ENCODE measurements at regions not wholly inside any gene's neighbourhood (a gene's known extent, or its start where the extent isn't known, plus 50 kb on each side); places are given as distances from the start of the nearest gene placed in this dataset.

DNA sequence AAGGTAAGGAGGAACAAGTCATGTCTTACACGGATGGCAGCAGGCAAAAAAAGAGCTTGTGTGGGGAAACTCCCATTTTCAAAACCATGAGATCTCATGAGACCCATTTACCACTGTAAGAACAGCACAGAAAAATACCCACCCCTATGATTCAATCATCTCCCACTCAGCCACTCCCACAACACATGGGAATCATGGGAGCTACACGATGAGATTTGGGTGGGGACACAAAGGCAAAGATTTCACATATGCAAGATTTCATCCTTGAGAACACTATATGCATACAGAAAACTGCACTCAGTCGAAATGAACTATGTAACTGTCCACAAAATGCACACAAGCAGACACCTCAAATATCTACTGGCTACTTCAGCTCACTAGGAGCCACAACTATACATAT is 480.6 kb upstream of the BTBD3 start:
- ATAC-seq, result no peak
- 72 to 80% methylated on average over 2 to 3 of the region's 3 CpGs for WGBS, 2 donors (ENCODE audit: low coverage in 1 of 2)
- Histone ChIP-seq H3K36me3 (no peaks in the 10 kb centered on the region), H3K9me3 (peaks cover 0 to 5% (median 0%) of the 10 kb centered on the region in 3 donors), H3K4me1 (no peaks in the 10 kb centered on the region), H3K27ac (no peak overlapping the region), H3K27me3 (no peaks in the 10 kb centered on the region), H3K4me3 (no peak overlapping the region)
- TF ChIP-seq POLR2AphosphoS5 (IDR thresholded peaks at IDR 0.05) (no peak), EP300 (IDR thresholded peaks at IDR 0.05) (no peak), POLR2A (IDR thresholded peaks at IDR 0.05) (no peak)
- TF ChIP-seq, protein P1, sequence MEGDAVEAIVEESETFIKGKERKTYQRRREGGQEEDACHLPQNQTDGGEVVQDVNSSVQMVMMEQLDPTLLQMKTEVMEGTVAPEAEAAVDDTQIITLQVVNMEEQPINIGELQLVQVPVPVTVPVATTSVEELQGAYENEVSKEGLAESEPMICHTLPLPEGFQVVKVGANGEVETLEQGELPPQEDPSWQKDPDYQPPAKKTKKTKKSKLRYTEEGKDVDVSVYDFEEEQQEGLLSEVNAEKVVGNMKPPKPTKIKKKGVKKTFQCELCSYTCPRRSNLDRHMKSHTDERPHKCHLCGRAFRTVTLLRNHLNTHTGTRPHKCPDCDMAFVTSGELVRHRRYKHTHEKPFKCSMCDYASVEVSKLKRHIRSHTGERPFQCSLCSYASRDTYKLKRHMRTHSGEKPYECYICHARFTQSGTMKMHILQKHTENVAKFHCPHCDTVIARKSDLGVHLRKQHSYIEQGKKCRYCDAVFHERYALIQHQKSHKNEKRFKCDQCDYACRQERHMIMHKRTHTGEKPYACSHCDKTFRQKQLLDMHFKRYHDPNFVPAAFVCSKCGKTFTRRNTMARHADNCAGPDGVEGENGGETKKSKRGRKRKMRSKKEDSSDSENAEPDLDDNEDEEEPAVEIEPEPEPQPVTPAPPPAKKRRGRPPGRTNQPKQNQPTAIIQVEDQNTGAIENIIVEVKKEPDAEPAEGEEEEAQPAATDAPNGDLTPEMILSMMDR (IDR thresholded peaks at IDR 0.05), result no peak

GRCh38 chr20:11437611-11438380 is 479.9 kb upstream of the BTBD3 start:
- Histone ChIP-seq H3K36me3 (no peaks in the 10 kb centered on the region), H3K27me3 (no peaks in the 10 kb centered on the region), H3K9me3 (peaks cover 0 to 5% (median 0%) of the 10 kb centered on the region in 3 donors), H3K27ac (no peak overlapping the region), H3K4me1 (no peaks in the 10 kb centered on the region), H3K4me3 (no peak overlapping the region)
- no peak for TF ChIP-seq EP300 (IDR thresholded peaks at IDR 0.05)
- no peak for TF ChIP-seq POLR2A (IDR thresholded peaks at IDR 0.05)
- TF ChIP-seq, protein P1 (IDR thresholded peaks at IDR 0.05), result no peak
- no peak for TF ChIP-seq POLR2AphosphoS5 (IDR thresholded peaks at IDR 0.05)
- no peak for ATAC-seq
- 92 to 93% methylated on average over 2 to 5 of the region's 5 CpGs for WGBS, 2 donors (ENCODE audit: low coverage in 1 of 2)

GRCh38 chr20:11438412-11438811 is 479.3 kb upstream of the BTBD3 start:
- Histone ChIP-seq H3K27me3 (no peaks in the 10 kb centered on the region), H3K4me1 (no peaks in the 10 kb centered on the region), H3K9me3 (peaks cover 0 to 5% (median 0%) of the 10 kb centered on the region in 3 donors), H3K27ac (no peak overlapping the region), H3K36me3 (no peaks in the 10 kb centered on the region), H3K4me3 (no peak overlapping the region)
- ATAC-seq, result no peak
- no peak for TF ChIP-seq EP300 (IDR thresholded peaks at IDR 0.05)
- no peak for TF ChIP-seq POLR2AphosphoS5 (IDR thresholded peaks at IDR 0.05)
- TF ChIP-seq POLR2A (IDR thresholded peaks at IDR 0.05), result no peak
- TF ChIP-seq, protein P1 (IDR thresholded peaks at IDR 0.05), result no peak
- 78 to 87% methylated on average over 5 to 6 of the region's 6 CpGs for WGBS, 2 donors (ENCODE audit: low coverage in 1 of 2)

DNA sequence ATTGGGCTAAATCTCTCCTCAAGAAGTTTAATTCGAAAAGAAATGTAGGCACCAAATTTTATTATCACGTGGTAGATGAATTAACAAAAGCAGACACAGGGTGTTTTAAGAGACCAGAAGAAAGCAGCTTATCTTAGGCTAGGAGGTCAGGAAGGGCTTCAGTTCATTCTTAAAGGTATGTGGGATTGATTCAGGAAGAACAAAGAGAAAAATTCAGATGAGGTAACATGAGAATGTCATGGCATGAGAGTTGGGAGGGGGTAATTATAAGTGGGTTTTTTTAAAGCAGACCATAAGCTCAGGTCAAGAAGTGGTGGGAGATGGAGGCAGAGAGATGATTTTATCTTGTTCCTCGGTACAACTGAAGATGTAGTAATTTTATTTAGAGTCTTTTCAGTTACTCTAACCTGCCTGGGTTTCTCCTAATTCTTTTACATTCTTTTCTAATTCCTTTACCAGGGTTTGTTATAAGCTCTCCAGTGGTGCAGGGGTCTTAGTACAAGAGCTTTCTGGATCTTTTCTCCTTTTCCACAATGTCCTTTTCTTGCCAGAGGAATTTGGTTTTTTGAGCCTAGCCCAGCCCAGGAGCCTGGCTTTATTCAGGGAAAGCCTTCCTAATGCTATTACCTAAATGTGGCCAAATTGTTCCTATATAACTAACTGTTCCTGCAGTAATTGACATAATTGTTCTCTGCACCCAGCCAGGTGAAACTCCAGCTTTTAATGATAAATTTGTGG is 474.1 kb upstream of the BTBD3 start:
- Histone ChIP-seq H3K27me3 (no peaks in the 10 kb centered on the region), H3K4me3 (no peak overlapping the region), H3K4me1 (no peaks in the 10 kb centered on the region), H3K27ac (no peak overlapping the region), H3K36me3 (no peaks in the 10 kb centered on the region), H3K9me3 (no peaks in the 10 kb centered on the region)
- WGBS, 2 donors (ENCODE audit: low coverage in 1 of 2), result 51 to 75% methylated on average over 1 to 3 of the region's 3 CpGs
- ATAC-seq, result no peak
- TF ChIP-seq, protein P1 (IDR thresholded peaks at IDR 0.05), result no peak
- no peak for TF ChIP-seq POLR2AphosphoS5 (IDR thresholded peaks at IDR 0.05)
- TF ChIP-seq EP300 (IDR thresholded peaks at IDR 0.05), result no peak
- no peak for TF ChIP-seq POLR2A (IDR thresholded peaks at IDR 0.05)
